PC-9 (cell line): ENCODE measurements at regions not wholly inside any gene's neighbourhood (a gene's known extent, or its start where the extent isn't known, plus 50 kb on each side); places are given as distances from the start of the nearest gene placed in this dataset.

ENCODE experiments used
- CTCF ChIP-seq: fragments of 200-600 bp; sonication (generic); conservative IDR thresholded peaks from 2 replicates; pipeline ENCODE4 v1.6.1; 2017; ENCODE audit warnings: mixed run types, antibody characterized with exemption, mild to moderate bottlenecking, moderate library complexity
- EZH2 ChIP-seq: fragments of 200-600 bp; sonication (generic); IDR thresholded peaks from 2 replicates; pipeline ENCODE4 v1.8.0; 2017; ENCODE audit warnings: antibody characterized with exemption, low read depth

GRCh38 chr19:56974556-56975207 is 134.2 kb upstream of the PEG3 start:
- TF ChIP-seq CTCF (no peak), EZH2 (no peak)
